ENCODE measurements at regions not wholly inside any gene's neighbourhood (a gene's known extent, or its start where the extent isn't known, plus 50 kb on each side); places are given as distances from the start of the nearest gene placed in this dataset.

- Mint-ChIP-seq H3K27me3 (ENCODE audit: insufficient read depth) (no peaks in the 10 kb centered on the region), H3K4me3 (no peak overlapping the region), H3K4me1 (ENCODE audit: low read depth) (no peaks in the 10 kb centered on the region), H3K27ac (no peak overlapping the region), H3K36me3 (ENCODE audit: low read depth) (no peaks in the 10 kb centered on the region), H3K9me3 (no peaks in the 10 kb centered on the region)
- no peak for DNase-seq (ENCODE audit: low spot score)
- intact Hi-C loops (cut with micrococcal nuclease), result no loop called here
These were observed 378.4 kb upstream of the IRX4 start for GRCh38 chr5:2261004-2261703.

GRCh38 chr5:2260211-2261003 is 377.7 kb upstream of the IRX4 start:
- Mint-ChIP-seq H3K4me1 (ENCODE audit: low read depth) (no peaks in the 10 kb centered on the region), H3K4me3 (no peak overlapping the region), H3K27me3 (ENCODE audit: insufficient read depth) (no peaks in the 10 kb centered on the region), H3K36me3 (ENCODE audit: low read depth) (no peaks in the 10 kb centered on the region), H3K27ac (no peak overlapping the region), H3K9me3 (no peaks in the 10 kb centered on the region)
- DNase-seq (ENCODE audit: low spot score), result no peak
- intact Hi-C loops (cut with micrococcal nuclease), result no loop called here

GRCh38 chr5:2259494-2260107 is 376.9 kb upstream of the IRX4 start:
- H3K27me3 Mint-ChIP-seq (ENCODE audit: insufficient read depth), result no peaks in the 10 kb centered on the region
- H3K4me3 Mint-ChIP-seq, result no peak overlapping the region
- intact Hi-C loops (cut with micrococcal nuclease), result no loop called here
- H3K27ac Mint-ChIP-seq, result no peak overlapping the region
- no peaks in the 10 kb centered on the region for H3K36me3 Mint-ChIP-seq (ENCODE audit: low read depth)
- H3K4me1 Mint-ChIP-seq (ENCODE audit: low read depth), result no peaks in the 10 kb centered on the region
- no peaks in the 10 kb centered on the region for H3K9me3 Mint-ChIP-seq
- no peak for DNase-seq (ENCODE audit: low spot score)

GRCh38 chr5:2258861-2259260 is 376.1 kb upstream of the IRX4 start:
- Mint-ChIP-seq H3K4me1 (ENCODE audit: low read depth) (no peaks in the 10 kb centered on the region), H3K4me3 (no peak overlapping the region), H3K9me3 (no peaks in the 10 kb centered on the region), H3K27ac (no peak overlapping the region), H3K36me3 (ENCODE audit: low read depth) (no peaks in the 10 kb centered on the region), H3K27me3 (ENCODE audit: insufficient read depth) (no peaks in the 10 kb centered on the region)
- no peak for DNase-seq (ENCODE audit: low spot score)
- intact Hi-C loops (cut with micrococcal nuclease), result no loop called here

GRCh38 chr5:2257326-2258244 is 374.9 kb upstream of the IRX4 start:
- Mint-ChIP-seq H3K4me3 (no peak overlapping the region), H3K36me3 (ENCODE audit: low read depth) (no peaks in the 10 kb centered on the region), H3K27ac (no peak overlapping the region), H3K9me3 (no peaks in the 10 kb centered on the region), H3K27me3 (ENCODE audit: insufficient read depth) (no peaks in the 10 kb centered on the region), H3K4me1 (ENCODE audit: low read depth) (no peaks in the 10 kb centered on the region)
- intact Hi-C loops (cut with micrococcal nuclease), result no loop called here
- no peak for DNase-seq (ENCODE audit: low spot score)

- H3K4me1 Mint-ChIP-seq (ENCODE audit: low read depth), result no peaks in the 10 kb centered on the region
- H3K4me3 Mint-ChIP-seq, result no peak overlapping the region
- no peaks in the 10 kb centered on the region for H3K36me3 Mint-ChIP-seq (ENCODE audit: low read depth)
- DNase-seq (ENCODE audit: low spot score), result no peak
- H3K27ac Mint-ChIP-seq, result no peak overlapping the region
- H3K27me3 Mint-ChIP-seq (ENCODE audit: insufficient read depth), result no peaks in the 10 kb centered on the region
- H3K9me3 Mint-ChIP-seq, result no peaks in the 10 kb centered on the region
- intact Hi-C loops (cut with micrococcal nuclease), result no loop called here
These were observed 374.1 kb upstream of the IRX4 start for GRCh38 chr5:2256691-2257280.

GRCh38 chr5:2255915-2256690 is 373.4 kb upstream of the IRX4 start:
- H3K4me3 Mint-ChIP-seq, result no peak overlapping the region
- H3K27me3 Mint-ChIP-seq (ENCODE audit: insufficient read depth), result no peaks in the 10 kb centered on the region
- no peaks in the 10 kb centered on the region for H3K9me3 Mint-ChIP-seq
- no peak overlapping the region for H3K27ac Mint-ChIP-seq
- DNase-seq (ENCODE audit: low spot score), result no peak
- H3K4me1 Mint-ChIP-seq (ENCODE audit: low read depth), result no peaks in the 10 kb centered on the region
- intact Hi-C loops (cut with micrococcal nuclease), result no loop called here
- no peaks in the 10 kb centered on the region for H3K36me3 Mint-ChIP-seq (ENCODE audit: low read depth)

- Mint-ChIP-seq H3K9me3 (no peaks in the 10 kb centered on the region), H3K4me3 (no peak overlapping the region), H3K27me3 (ENCODE audit: insufficient read depth) (no peaks in the 10 kb centered on the region), H3K4me1 (ENCODE audit: low read depth) (no peaks in the 10 kb centered on the region), H3K36me3 (ENCODE audit: low read depth) (no peaks in the 10 kb centered on the region), H3K27ac (no peak overlapping the region)
- intact Hi-C loops (cut with micrococcal nuclease), result no loop called here
- no peak for DNase-seq (ENCODE audit: low spot score)
These were observed 372.4 kb upstream of the IRX4 start for GRCh38 chr5:2254880-2255750.

GRCh38 chr5:2254406-2254805 is 371.7 kb upstream of the IRX4 start:
- Mint-ChIP-seq H3K36me3 (ENCODE audit: low read depth) (no peaks in the 10 kb centered on the region), H3K4me1 (ENCODE audit: low read depth) (no peaks in the 10 kb centered on the region), H3K4me3 (no peak overlapping the region), H3K27ac (no peak overlapping the region), H3K27me3 (ENCODE audit: insufficient read depth) (no peaks in the 10 kb centered on the region), H3K9me3 (no peaks in the 10 kb centered on the region)
- DNase-seq (ENCODE audit: low spot score), result no peak
- intact Hi-C loops (cut with micrococcal nuclease), result no loop called here

- Mint-ChIP-seq H3K27ac (no peak overlapping the region), H3K36me3 (ENCODE audit: low read depth) (no peaks in the 10 kb centered on the region), H3K9me3 (no peaks in the 10 kb centered on the region), H3K4me3 (no peak overlapping the region), H3K4me1 (ENCODE audit: low read depth) (no peaks in the 10 kb centered on the region), H3K27me3 (ENCODE audit: insufficient read depth) (no peaks in the 10 kb centered on the region)
- no peak for DNase-seq (ENCODE audit: low spot score)
- intact Hi-C loops (cut with micrococcal nuclease), result no loop called here
These were observed 370.6 kb upstream of the IRX4 start for GRCh38 chr5:2253040-2253975.
